ENCODE measurements at regions not wholly inside any gene's neighbourhood (a gene's known extent, or its start where the extent isn't known, plus 50 kb on each side); places are given as distances from the start of the nearest gene placed in this dataset.

- no peaks in the 10 kb centered on the region for H3K9me3 ChIP-seq
- no peaks in the 10 kb centered on the region for H3K4me1 ChIP-seq
- TF ChIP-seq POLR2A (IDR thresholded peaks at IDR 0.05) (no peak), CTCF (IDR thresholded peaks at IDR 0.05) (no peak)
- no peak overlapping the region for H3K27ac ChIP-seq
- no peaks in the 10 kb centered on the region for H3K36me3 ChIP-seq
- no peaks in the 10 kb centered on the region for H3K27me3 ChIP-seq
- H3K4me3 ChIP-seq, result no peak overlapping the region
- DNase-seq, result no peak
Observed at GRCh38 chr12:126117502-126117901, 1052.3 kb downstream of the AACS start.

GRCh38 chr12:126139355-126139754 is 1074.1 kb downstream of the AACS start:
- no peak for DNase-seq
- no peaks in the 10 kb centered on the region for H3K36me3 ChIP-seq
- TF ChIP-seq CTCF (IDR thresholded peaks at IDR 0.05) (no peak), POLR2A (IDR thresholded peaks at IDR 0.05) (no peak)
- H3K4me1 ChIP-seq, result no peaks in the 10 kb centered on the region
- H3K4me3 ChIP-seq, result no peak overlapping the region
- no peak overlapping the region for H3K27ac ChIP-seq
- H3K9me3 ChIP-seq, result peaks cover 0 to 10% (median 0%) of the 10 kb centered on the region in 4 donors
- no peaks in the 10 kb centered on the region for H3K27me3 ChIP-seq

GRCh38 chr12:126144603-126145002 is 1079.4 kb downstream of the AACS start:
- no peak for TF ChIP-seq POLR2A (IDR thresholded peaks at IDR 0.05)
- no peak for TF ChIP-seq CTCF (IDR thresholded peaks at IDR 0.05)
- Histone ChIP-seq H3K4me1 (no peaks in the 10 kb centered on the region), H3K27ac (no peak overlapping the region), H3K36me3 (no peaks in the 10 kb centered on the region), H3K27me3 (no peaks in the 10 kb centered on the region), H3K9me3 (peaks cover 0 to 4% (median 0%) of the 10 kb centered on the region in 4 donors), H3K4me3 (no peak overlapping the region)
- no peak for DNase-seq

GRCh38 chr12:126147321-126147720 is 1082.1 kb downstream of the AACS start:
- Histone ChIP-seq H3K27ac (no peak overlapping the region), H3K9me3 (no peaks in the 10 kb centered on the region), H3K4me1 (no peaks in the 10 kb centered on the region), H3K4me3 (no peak overlapping the region), H3K36me3 (no peaks in the 10 kb centered on the region), H3K27me3 (no peaks in the 10 kb centered on the region)
- no peak for DNase-seq
- TF ChIP-seq CTCF (IDR thresholded peaks at IDR 0.05) (no peak), POLR2A (IDR thresholded peaks at IDR 0.05) (no peak)

GRCh38 chr12:126156806-126157574 is 1091.8 kb downstream of the AACS start:
- Histone ChIP-seq H3K36me3 (no peaks in the 10 kb centered on the region), H3K27me3 (no peaks in the 10 kb centered on the region), H3K9me3 (no peaks in the 10 kb centered on the region), H3K27ac (no peak overlapping the region), H3K4me1 (no peaks in the 10 kb centered on the region), H3K4me3 (no peak overlapping the region)
- TF ChIP-seq CTCF (IDR thresholded peaks at IDR 0.05) (no peak), POLR2A (IDR thresholded peaks at IDR 0.05) (no peak)
- no peak for DNase-seq
